HUDEP-2 (cell line): ENCODE measurements at regions not wholly inside any gene's neighbourhood (a gene's known extent, or its start where the extent isn't known, plus 50 kb on each side); places are given as distances from the start of the nearest gene placed in this dataset.
"Not testable (repeated sequence)": the region's sequence is repeated elsewhere in the genome, so short reads cannot be mapped to it uniquely, and the experiment has no call there.

Experiments
- DNase-seq, 76 experiments: peaks; one replicate each; lab custom pipeline; 2025; ENCODE audit not compliant: unreplicated experiment in 76 of 76; lab: John Stamatoyannopoulos, UW

GRCh38 chr13:24617256-24618010 is 62.8 kb upstream of the ATP12A start:
- DNase-seq, result no peak

- DNase-seq, result no peak
These were observed 61.9 kb upstream of the ATP12A start for GRCh38 chr13:24618011-24618955.

GRCh38 chr13:24619282-24619681 is 60.9 kb upstream of the ATP12A start:
- DNase-seq, result no peak

GRCh38 chr13:24622481-24623148 is 57.6 kb upstream of the ATP12A start:
- DNase-seq, result not testable (repeated sequence)

GRCh38 chr13:24623149-24623665 is 57.0 kb upstream of the ATP12A start:
- DNase-seq, result no peak

- DNase-seq, result no peak
These were observed 55.8 kb upstream of the ATP12A start for GRCh38 chr13:24624363-24624762.

GRCh38 chr13:24624801-24625231 is 55.4 kb upstream of the ATP12A start:
- DNase-seq, result no peak

- no peak for DNase-seq
These were observed 54.9 kb upstream of the ATP12A start for GRCh38 chr13:24625331-24625731.

- DNase-seq, result no peak
These were observed 54.0 kb upstream of the ATP12A start for GRCh38 chr13:24625870-24626849.

GRCh38 chr13:24627090-24627714 is 53.0 kb upstream of the ATP12A start:
- DNase-seq, result peak in 8 of 76 experiments; percentile 3 to 30 (median 10)

GRCh38 chr13:24627946-24628345 is 52.3 kb upstream of the ATP12A start:
- no peak for DNase-seq

GRCh38 chr13:24629320-24629719 is 50.9 kb upstream of the ATP12A start:
- no peak for DNase-seq

- no peak for DNase-seq
These were observed 50.1 kb upstream of the ATP12A start for GRCh38 chr13:24630121-24630520.
